ENCODE measurements at regions not wholly inside any gene's neighbourhood (a gene's known extent, or its start where the extent isn't known, plus 50 kb on each side); places are given as distances from the start of the nearest gene placed in this dataset.

DNA sequence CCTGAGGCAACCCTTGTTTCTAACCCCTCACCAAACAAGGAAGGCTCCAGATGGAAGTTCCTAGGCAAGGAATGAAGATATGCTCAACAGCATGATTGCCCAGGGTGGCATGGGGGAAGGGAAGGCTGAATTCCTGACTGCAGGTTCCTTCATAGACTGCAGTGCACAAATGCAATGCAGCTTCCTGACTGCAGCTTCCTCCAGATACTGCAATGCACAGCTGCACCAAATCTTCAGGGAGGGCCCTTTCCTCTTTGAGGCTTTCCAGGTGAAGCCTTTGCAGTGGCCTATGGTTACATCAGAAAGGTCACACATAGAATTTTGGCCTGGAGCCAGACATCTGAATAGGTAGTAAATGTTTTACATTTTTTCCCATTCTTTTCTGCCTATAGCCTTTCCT, 58.8 kb upstream of the DYNAP start:
- no peaks in the 10 kb centered on the region for H3K4me1 ChIP-seq (ENCODE audit: control insufficient read depth in 4 of 4, insufficient read depth in 4 of 4, low read length in 3 of 4)
- no peak overlapping the region for H3K4me3 ChIP-seq (ENCODE audit: low read depth in 1 of 3, low read length in 3 of 3)
- H3K9me3 ChIP-seq (ENCODE audit: control insufficient read depth in 4 of 4, low read length in 3 of 4) = peaks cover 1 to 9% (median 3%) of the 10 kb centered on the region in 4 donors
- no peak overlapping the region for H3K9ac ChIP-seq (ENCODE audit: low read depth in 1 of 2, low read length in 2 of 2)
- DNase-seq (ENCODE audit: low spot score) = no peak
- TF ChIP-seq, protein P1, sequence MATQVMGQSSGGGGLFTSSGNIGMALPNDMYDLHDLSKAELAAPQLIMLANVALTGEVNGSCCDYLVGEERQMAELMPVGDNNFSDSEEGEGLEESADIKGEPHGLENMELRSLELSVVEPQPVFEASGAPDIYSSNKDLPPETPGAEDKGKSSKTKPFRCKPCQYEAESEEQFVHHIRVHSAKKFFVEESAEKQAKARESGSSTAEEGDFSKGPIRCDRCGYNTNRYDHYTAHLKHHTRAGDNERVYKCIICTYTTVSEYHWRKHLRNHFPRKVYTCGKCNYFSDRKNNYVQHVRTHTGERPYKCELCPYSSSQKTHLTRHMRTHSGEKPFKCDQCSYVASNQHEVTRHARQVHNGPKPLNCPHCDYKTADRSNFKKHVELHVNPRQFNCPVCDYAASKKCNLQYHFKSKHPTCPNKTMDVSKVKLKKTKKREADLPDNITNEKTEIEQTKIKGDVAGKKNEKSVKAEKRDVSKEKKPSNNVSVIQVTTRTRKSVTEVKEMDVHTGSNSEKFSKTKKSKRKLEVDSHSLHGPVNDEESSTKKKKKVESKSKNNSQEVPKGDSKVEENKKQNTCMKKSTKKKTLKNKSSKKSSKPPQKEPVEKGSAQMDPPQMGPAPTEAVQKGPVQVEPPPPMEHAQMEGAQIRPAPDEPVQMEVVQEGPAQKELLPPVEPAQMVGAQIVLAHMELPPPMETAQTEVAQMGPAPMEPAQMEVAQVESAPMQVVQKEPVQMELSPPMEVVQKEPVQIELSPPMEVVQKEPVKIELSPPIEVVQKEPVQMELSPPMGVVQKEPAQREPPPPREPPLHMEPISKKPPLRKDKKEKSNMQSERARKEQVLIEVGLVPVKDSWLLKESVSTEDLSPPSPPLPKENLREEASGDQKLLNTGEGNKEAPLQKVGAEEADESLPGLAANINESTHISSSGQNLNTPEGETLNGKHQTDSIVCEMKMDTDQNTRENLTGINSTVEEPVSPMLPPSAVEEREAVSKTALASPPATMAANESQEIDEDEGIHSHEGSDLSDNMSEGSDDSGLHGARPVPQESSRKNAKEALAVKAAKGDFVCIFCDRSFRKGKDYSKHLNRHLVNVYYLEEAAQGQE (IDR thresholded peaks at IDR 0.05) = no peak
- TF ChIP-seq HNF4G (IDR thresholded peaks at IDR 0.05) (no peak), HNF4A (conservative IDR thresholded peaks at IDR 0.05) (no peak), JUND (IDR thresholded peaks at IDR 0.05) (no peak), RXRA (IDR thresholded peaks at IDR 0.05) (no peak), FOXA1 (IDR thresholded peaks at IDR 0.05) (no peak), NR2F2 (IDR thresholded peaks at IDR 0.05) (no peak), YY1 (IDR thresholded peaks at IDR 0.05) (no peak), FOXA2 (IDR thresholded peaks at IDR 0.05) (no peak), RAD21 (IDR thresholded peaks at IDR 0.05) (no peak), SP1 (IDR thresholded peaks at IDR 0.05) (no peak), GABPA (IDR thresholded peaks at IDR 0.05 in 1 of 2, conservative IDR thresholded peaks at IDR 0.05 in 1 of 2) (no peak), TAF1 (conservative IDR thresholded peaks at IDR 0.05) (no peak)
- TF ChIP-seq, protein P2, sequence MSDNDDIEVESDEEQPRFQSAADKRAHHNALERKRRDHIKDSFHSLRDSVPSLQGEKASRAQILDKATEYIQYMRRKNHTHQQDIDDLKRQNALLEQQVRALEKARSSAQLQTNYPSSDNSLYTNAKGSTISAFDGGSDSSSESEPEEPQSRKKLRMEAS (IDR thresholded peaks at IDR 0.05) = no peak
- TF ChIP-seq, protein P3, sequence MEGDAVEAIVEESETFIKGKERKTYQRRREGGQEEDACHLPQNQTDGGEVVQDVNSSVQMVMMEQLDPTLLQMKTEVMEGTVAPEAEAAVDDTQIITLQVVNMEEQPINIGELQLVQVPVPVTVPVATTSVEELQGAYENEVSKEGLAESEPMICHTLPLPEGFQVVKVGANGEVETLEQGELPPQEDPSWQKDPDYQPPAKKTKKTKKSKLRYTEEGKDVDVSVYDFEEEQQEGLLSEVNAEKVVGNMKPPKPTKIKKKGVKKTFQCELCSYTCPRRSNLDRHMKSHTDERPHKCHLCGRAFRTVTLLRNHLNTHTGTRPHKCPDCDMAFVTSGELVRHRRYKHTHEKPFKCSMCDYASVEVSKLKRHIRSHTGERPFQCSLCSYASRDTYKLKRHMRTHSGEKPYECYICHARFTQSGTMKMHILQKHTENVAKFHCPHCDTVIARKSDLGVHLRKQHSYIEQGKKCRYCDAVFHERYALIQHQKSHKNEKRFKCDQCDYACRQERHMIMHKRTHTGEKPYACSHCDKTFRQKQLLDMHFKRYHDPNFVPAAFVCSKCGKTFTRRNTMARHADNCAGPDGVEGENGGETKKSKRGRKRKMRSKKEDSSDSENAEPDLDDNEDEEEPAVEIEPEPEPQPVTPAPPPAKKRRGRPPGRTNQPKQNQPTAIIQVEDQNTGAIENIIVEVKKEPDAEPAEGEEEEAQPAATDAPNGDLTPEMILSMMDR (IDR thresholded peaks at IDR 0.05; ENCODE audit: low read depth, low read length, missing input control) = no peak
- TF ChIP-seq, protein P4, sequence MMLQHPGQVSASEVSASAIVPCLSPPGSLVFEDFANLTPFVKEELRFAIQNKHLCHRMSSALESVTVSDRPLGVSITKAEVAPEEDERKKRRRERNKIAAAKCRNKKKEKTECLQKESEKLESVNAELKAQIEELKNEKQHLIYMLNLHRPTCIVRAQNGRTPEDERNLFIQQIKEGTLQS (IDR thresholded peaks at IDR 0.05) = no peak
- TF ChIP-seq, protein P5, sequence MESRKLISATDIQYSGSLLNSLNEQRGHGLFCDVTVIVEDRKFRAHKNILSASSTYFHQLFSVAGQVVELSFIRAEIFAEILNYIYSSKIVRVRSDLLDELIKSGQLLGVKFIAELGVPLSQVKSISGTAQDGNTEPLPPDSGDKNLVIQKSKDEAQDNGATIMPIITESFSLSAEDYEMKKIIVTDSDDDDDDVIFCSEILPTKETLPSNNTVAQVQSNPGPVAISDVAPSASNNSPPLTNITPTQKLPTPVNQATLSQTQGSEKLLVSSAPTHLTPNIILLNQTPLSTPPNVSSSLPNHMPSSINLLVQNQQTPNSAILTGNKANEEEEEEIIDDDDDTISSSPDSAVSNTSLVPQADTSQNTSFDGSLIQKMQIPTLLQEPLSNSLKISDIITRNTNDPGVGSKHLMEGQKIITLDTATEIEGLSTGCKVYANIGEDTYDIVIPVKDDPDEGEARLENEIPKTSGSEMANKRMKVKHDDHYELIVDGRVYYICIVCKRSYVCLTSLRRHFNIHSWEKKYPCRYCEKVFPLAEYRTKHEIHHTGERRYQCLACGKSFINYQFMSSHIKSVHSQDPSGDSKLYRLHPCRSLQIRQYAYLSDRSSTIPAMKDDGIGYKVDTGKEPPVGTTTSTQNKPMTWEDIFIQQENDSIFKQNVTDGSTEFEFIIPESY (IDR thresholded peaks at IDR 0.05) = no peak
- no peak overlapping the region for H3K27ac ChIP-seq (ENCODE audit: low read depth in 1 of 2, low read length in 2 of 2)
- no peaks in the 10 kb centered on the region for H3K36me3 ChIP-seq (ENCODE audit: control insufficient read depth in 4 of 4, insufficient read depth in 3 of 4, low read depth in 1 of 4, low read length in 3 of 4)
- no peaks in the 10 kb centered on the region for H3K27me3 ChIP-seq (ENCODE audit: control insufficient read depth in 4 of 4, insufficient read depth in 4 of 4, low read length in 3 of 4)

DNA sequence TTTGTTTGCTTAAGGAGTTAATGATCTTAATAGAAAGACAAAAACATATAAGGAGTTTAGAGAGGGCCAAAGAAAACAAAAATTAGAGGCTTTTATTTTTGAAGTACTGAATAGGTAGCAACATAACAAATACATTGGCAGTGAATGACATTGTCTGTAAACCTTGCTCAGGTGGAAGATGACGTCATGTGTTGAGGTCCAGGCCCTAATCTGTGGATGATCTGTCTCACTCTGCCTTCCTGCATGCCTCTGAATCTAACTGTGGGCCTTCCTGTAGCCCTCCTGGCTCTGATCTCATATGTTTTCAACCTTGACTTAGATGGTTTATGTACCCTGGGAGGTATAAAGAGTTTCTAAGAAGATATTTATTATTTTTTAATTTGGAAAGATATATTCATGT, 58.1 kb upstream of the DYNAP start:
- DNase-seq (ENCODE audit: low spot score) = no peak
- Histone ChIP-seq H3K27ac (ENCODE audit: low read depth in 1 of 2, low read length in 2 of 2) (no peak overlapping the region), H3K36me3 (ENCODE audit: control insufficient read depth in 4 of 4, insufficient read depth in 3 of 4, low read depth in 1 of 4, low read length in 3 of 4) (no peaks in the 10 kb centered on the region), H3K4me1 (ENCODE audit: control insufficient read depth in 4 of 4, insufficient read depth in 4 of 4, low read length in 3 of 4) (no peaks in the 10 kb centered on the region), H3K9me3 (ENCODE audit: control insufficient read depth in 4 of 4, low read length in 3 of 4) (peaks cover 1 to 9% (median 3%) of the 10 kb centered on the region in 4 donors), H3K4me3 (ENCODE audit: low read depth in 1 of 3, low read length in 3 of 3) (no peak overlapping the region), H3K9ac (ENCODE audit: low read depth in 1 of 2, low read length in 2 of 2) (no peak overlapping the region), H3K27me3 (ENCODE audit: control insufficient read depth in 4 of 4, insufficient read depth in 4 of 4, low read length in 3 of 4) (no peaks in the 10 kb centered on the region)
- 43% methylated on average over 1 of the region's 1 CpG for WGBS
- TF ChIP-seq, protein P4 (IDR thresholded peaks at IDR 0.05) = no peak
- no peak for TF ChIP-seq FOXA2 (IDR thresholded peaks at IDR 0.05)
- TF ChIP-seq, protein P3 (IDR thresholded peaks at IDR 0.05; ENCODE audit: low read depth, low read length, missing input control) = no peak
- no peak for TF ChIP-seq RXRA (IDR thresholded peaks at IDR 0.05)
- TF ChIP-seq YY1 (IDR thresholded peaks at IDR 0.05) = no peak
- TF ChIP-seq RAD21 (IDR thresholded peaks at IDR 0.05) = no peak
- TF ChIP-seq FOXA1 (IDR thresholded peaks at IDR 0.05) = no peak
- TF ChIP-seq JUND (IDR thresholded peaks at IDR 0.05) = no peak
- no peak for TF ChIP-seq SP1 (IDR thresholded peaks at IDR 0.05)
- no peak for TF ChIP-seq GABPA (IDR thresholded peaks at IDR 0.05 in 1 of 2, conservative IDR thresholded peaks at IDR 0.05 in 1 of 2)
- no peak for TF ChIP-seq EGR1 (IDR thresholded peaks at IDR 0.05; ENCODE audit: low read depth in 2 of 2)

All from liver (tissue), 8 donors.